ENCODE measurements at regions not wholly inside any gene's neighbourhood (a gene's known extent, or its start where the extent isn't known, plus 50 kb on each side); places are given as distances from the start of the nearest gene placed in this dataset.

- no peaks in the 10 kb centered on the region for H3K36me3 ChIP-seq
- H3K9me3 ChIP-seq: peaks cover 0 to 4% (median 0%) of the 10 kb centered on the region in 4 donors
- no peaks in the 10 kb centered on the region for H3K4me1 ChIP-seq
- TF ChIP-seq CTCF (IDR thresholded peaks at IDR 0.05) (no peak), POLR2AphosphoS5 (IDR thresholded peaks at IDR 0.05) (no peak), EP300 (IDR thresholded peaks at IDR 0.05) (no peak)
- intact Hi-C loops (cut with DNase I): no loop called here
- H3K4me3 ChIP-seq: no peak overlapping the region
- H3K27ac ChIP-seq (replicated peaks in 1 of 4): no peak overlapping the region
- no peak for DNase-seq (ENCODE audit: extremely low spot score)
- WGBS: 94% methylated on average over 2 of the region's 2 CpGs
- H3K27me3 ChIP-seq: no peaks in the 10 kb centered on the region
These were observed 406.6 kb upstream of the CAMK1G start for GRCh38 chr1:209176866-209177430.

- no peaks in the 10 kb centered on the region for H3K36me3 ChIP-seq
- 100% methylated on average over 1 of the region's 1 CpG for WGBS
- no peak for DNase-seq (ENCODE audit: extremely low spot score)
These were observed 400.3 kb upstream of the CAMK1G start for GRCh38 chr1:209183195-209183594.

GRCh38 chr1:209187589-209187988 lies 395.9 kb upstream of the CAMK1G start:
- H3K27me3 ChIP-seq: no peaks in the 10 kb centered on the region
- no peak overlapping the region for H3K4me3 ChIP-seq
- no peaks in the 10 kb centered on the region for H3K4me1 ChIP-seq
- no peak for DNase-seq (ENCODE audit: extremely low spot score)
- intact Hi-C loops (cut with DNase I): no loop called here
- no peak for TF ChIP-seq EP300 (IDR thresholded peaks at IDR 0.05)
- no peak for TF ChIP-seq CTCF (IDR thresholded peaks at IDR 0.05)
- TF ChIP-seq POLR2AphosphoS5 (IDR thresholded peaks at IDR 0.05): no peak
- TF ChIP-seq POLR2A (IDR thresholded peaks at IDR 0.05; ENCODE audit: low read depth): no peak
- H3K27ac ChIP-seq (replicated peaks in 1 of 4): no peak overlapping the region
- H3K9me3 ChIP-seq: no peaks in the 10 kb centered on the region
- no peaks in the 10 kb centered on the region for H3K36me3 ChIP-seq
- WGBS: 96% methylated on average over 3 of the region's 3 CpGs

More at GRCh38 chr1:209183195-209183594, 400.3 kb upstream of the CAMK1G start:
- H3K4me1 ChIP-seq: no peaks in the 10 kb centered on the region
- H3K4me3 ChIP-seq: no peak overlapping the region
- H3K9me3 ChIP-seq: no peaks in the 10 kb centered on the region
- intact Hi-C loops (cut with DNase I): no loop called here
- no peak for TF ChIP-seq POLR2AphosphoS5 (IDR thresholded peaks at IDR 0.05)
- TF ChIP-seq EP300 (IDR thresholded peaks at IDR 0.05): no peak
- no peak for TF ChIP-seq CTCF (IDR thresholded peaks at IDR 0.05)
- no peak overlapping the region for H3K27ac ChIP-seq (replicated peaks in 1 of 4)
- no peaks in the 10 kb centered on the region for H3K27me3 ChIP-seq

GRCh38 chr1:209190591-209191261 lies 392.8 kb upstream of the CAMK1G start:
- H3K27ac ChIP-seq (replicated peaks in 1 of 4): no peak overlapping the region
- H3K9me3 ChIP-seq: peaks cover 0 to 11% (median 7%) of the 10 kb centered on the region in 4 donors
- H3K36me3 ChIP-seq: no peaks in the 10 kb centered on the region
- no peaks in the 10 kb centered on the region for H3K4me1 ChIP-seq
- 26% methylated on average over 12 of the region's 12 CpGs for WGBS
- DNase-seq (ENCODE audit: extremely low spot score): no peak
- TF ChIP-seq EP300 (IDR thresholded peaks at IDR 0.05) (no peak), CTCF (IDR thresholded peaks at IDR 0.05) (peak in 2 of 3 experiments; percentile 18 to 39)
- intact Hi-C loops (cut with DNase I): no loop called here
- H3K27me3 ChIP-seq: no peaks in the 10 kb centered on the region
- H3K4me3 ChIP-seq: no peak overlapping the region

- Histone ChIP-seq H3K9me3 (peaks cover 0 to 16% (median 13%) of the 10 kb centered on the region in 4 donors), H3K4me1 (no peaks in the 10 kb centered on the region), H3K27me3 (no peaks in the 10 kb centered on the region), H3K4me3 (no peak overlapping the region), H3K36me3 (no peaks in the 10 kb centered on the region), H3K27ac (replicated peaks in 1 of 4) (no peak overlapping the region)
- no peak for TF ChIP-seq POLR2A (IDR thresholded peaks at IDR 0.05; ENCODE audit: low read depth)
- no peak for TF ChIP-seq POLR2AphosphoS5 (IDR thresholded peaks at IDR 0.05)
- no peak for TF ChIP-seq CTCF (IDR thresholded peaks at IDR 0.05)
- TF ChIP-seq EP300 (IDR thresholded peaks at IDR 0.05): no peak
- no peak for DNase-seq (ENCODE audit: extremely low spot score)
- WGBS: 100% methylated on average over 1 of the region's 1 CpG
- intact Hi-C loops (cut with DNase I): no loop called here
These were observed 392.3 kb upstream of the CAMK1G start for GRCh38 chr1:209191262-209191634.
